D341Med (cell line): ENCODE measurements at regions not wholly inside any gene's neighbourhood (a gene's known extent, or its start where the extent isn't known, plus 50 kb on each side); places are given as distances from the start of the nearest gene placed in this dataset.
"Not testable (repeated sequence)": the region's sequence is repeated elsewhere in the genome, so short reads cannot be mapped to it uniquely, and the experiment has no call there.

Experiments used
- DNase-seq: peaks from one replicate; pipeline ENCODE4 v3.0.0; 2012; ENCODE audit warnings: low spot score

DNA sequence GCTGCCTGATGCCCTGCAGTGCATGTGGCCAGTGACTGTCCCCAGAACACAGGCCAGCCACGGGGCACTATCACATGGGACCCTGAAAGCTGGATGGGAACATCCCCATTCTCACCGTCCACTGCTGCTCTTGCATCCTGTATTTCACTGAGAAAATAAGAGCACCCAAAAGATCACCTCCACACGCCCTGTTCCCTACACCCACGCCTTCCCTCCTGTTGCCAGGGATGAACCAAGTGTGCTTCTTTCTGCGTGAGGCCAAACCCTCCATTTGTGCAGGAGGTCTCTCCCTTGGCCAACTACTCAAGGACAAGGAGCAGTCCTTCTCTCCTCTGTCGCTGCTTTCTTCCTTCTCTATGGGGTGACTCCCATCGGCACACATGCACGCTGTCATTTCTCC is 118.3 kb downstream of the LRRC37A3 start:
- not testable (repeated sequence) for DNase-seq

DNA sequence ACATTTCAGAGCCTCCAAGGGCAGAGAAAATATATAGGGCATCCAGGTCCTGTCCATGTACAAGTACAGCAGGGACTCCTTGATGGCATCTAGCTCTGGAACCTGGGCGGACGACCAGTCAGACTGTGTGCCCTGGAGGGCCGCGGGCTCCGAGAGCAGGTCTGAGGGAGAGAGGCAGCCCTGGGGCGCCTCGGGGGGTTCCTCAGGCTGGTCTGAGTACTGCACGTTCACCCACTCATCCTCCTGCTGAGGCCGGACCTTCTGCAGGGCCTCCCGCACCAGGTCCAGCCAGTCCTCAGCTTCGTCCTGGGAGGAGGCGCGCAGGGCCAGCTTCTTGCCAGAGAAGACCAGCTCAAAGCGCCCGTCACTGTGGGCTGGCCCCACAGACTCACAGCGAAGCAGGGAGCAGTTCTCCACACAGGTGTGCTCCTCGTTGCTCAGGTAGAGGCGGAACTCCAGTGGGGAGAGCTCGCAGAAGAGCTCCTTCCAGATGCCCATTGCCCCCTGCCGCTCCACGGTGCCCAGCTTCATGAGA is 118.8 kb downstream of the LRRC37A3 start:
- DNase-seq, result not testable (repeated sequence)

DNA sequence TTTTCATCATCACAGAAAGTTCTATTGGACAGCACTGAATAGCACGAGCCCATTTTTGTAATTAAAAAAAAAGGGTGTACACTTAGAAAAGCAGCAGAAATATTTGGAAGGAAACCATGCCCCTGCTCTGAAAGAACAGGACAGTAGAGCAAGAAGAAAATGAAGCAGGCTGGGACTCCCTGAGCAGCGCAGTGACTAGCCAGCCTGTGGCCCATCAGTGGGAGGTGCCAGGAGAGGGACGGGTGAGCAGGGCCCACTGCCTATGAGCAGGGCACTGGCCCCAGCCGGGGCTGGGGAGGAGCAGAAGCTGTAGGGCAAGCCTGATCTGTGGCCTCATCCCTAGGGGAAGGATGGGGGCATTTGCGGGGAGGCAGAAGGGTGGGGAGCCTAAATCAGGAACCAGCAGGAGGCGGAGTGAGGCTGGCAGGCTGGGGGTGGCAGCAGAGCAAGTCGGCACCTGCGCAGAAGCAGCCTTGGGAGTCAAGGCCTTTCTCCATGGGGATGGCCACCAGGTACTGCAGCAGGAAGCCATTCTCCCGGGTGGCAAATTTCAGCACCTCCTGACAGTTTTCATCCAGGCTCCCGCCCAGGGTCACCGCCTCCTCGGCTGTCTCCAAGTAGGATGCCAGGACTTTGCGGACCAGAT is 119.6 kb downstream of the LRRC37A3 start:
- DNase-seq, result not testable (repeated sequence)

DNA sequence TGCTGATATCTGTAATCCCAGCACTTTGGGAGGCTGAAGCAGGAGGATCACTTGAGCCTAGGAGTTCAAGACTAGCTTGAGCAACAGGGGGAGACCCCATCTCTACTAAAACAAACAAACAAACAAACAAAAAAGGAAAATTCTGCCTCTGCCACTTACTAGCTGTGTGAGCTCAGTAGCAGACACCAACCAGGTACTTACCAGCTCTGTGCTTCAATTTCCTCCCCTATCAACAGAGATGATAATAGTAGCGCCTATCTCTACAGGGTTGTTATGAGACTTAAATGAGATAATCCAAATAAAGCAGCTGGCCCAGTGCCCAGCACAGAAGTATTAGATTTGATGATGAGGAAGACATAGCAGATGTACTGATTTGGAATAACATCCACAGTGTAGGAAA is 120.3 kb downstream of the LRRC37A3 start:
- not testable (repeated sequence) for DNase-seq

DNA sequence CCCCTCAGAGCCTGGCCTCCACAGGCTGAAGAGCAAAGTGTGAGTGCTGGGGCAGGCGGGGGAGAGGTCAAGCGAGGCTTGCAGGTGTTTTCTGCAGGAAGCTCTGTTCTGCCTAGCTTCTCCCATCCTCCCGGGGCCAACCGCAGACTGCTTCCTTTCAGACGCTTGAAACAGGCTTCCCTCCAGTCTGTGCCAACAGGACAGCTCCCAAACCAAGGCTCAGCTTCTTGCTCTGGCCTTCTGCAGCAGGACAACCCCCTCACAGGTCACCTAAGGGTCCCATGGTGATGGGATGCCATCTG is 120.8 kb downstream of the LRRC37A3 start:
- not testable (repeated sequence) for DNase-seq

DNA sequence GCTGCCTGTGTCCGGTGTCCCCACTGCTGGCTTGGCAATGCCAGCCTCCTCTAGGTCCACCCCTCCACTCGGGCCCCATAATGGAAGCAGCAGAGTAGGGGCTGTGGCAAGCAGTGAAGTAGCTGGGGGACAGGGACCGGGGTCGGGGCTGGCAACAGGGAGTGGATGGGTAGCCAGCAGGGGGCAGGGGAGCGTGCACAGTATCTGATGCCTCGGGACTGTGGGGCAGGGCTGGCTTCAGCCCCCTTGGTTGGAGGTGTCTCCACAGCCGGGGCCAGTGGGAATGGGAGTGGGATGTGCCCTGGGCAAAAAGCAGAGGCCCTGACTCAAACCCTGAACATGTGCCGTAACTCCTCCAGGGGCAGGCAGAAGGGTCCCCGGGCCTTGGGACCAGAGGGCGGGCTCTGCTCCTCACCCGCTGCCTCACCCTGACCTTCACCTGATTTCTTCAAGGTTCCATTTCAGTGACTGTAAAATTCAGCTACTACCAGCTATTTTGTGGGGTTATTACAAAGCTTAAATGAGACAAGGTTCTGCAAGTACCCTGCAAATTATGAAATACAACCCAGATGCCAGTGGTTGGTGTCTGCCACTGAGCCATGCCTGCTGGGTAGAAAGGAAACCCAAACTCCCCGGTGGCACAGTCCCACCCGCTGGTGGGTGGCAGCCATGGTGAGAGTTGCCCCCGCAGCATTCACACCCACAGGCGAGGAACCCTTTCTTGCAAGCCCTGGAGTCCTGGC is 121.4 kb downstream of the LRRC37A3 start:
- DNase-seq, result peak; percentile 61

DNA sequence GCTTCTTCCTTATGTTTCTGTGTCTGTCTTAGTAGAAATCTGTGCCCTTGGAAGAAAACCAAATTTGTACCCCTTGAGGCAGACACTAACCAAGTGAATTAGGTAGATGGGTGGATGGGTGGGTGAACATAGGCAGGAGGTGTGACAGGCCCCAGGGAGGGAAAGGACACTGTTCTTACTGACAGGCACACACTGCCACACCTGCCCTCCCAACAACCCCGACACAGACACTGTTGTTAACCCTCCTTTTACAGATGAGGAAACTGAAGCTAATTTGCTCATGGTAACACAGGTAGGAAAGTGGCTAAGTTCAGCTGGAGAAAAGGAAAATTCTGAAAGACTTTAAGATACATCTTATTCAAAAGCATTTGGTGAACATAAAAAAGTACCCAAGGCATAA is 123.9 kb downstream of the LRRC37A3 start:
- not testable (repeated sequence) for DNase-seq

DNA sequence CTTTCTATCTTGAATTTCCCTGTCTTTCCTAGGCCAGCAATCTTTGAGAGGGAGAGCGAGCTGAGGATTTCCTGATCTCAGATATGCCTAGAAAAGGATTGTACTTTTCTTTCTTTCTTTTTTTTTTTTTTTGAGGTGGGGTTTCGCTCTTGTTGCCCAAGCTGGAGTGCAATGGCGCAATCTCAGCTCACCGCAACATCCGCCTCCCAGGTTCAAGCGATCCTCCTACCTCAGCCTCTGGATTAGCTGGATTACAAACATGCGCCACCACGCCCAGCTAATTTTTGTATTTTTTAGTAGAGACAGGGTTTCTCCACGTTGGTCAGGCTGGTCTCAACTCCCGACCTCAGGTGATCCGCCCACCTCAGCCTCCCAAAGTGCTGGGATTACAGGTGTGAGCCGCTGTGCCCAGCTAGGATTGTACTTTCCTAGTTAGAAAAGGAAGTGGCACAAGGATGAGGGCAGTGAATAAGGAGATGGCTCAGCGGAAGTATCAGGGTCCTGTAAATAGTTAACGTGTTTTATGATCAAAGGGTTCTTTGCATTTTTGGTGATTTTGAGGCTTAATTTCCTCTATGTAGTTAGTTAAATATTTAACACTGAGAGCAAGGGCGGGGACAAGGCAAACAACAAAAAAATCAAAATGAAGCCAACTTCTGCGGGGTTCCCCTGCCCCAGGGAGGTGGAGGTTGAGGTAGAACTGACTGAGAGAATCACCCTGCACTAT is 124.6 kb downstream of the LRRC37A3 start:
- not testable (repeated sequence) for DNase-seq

DNA sequence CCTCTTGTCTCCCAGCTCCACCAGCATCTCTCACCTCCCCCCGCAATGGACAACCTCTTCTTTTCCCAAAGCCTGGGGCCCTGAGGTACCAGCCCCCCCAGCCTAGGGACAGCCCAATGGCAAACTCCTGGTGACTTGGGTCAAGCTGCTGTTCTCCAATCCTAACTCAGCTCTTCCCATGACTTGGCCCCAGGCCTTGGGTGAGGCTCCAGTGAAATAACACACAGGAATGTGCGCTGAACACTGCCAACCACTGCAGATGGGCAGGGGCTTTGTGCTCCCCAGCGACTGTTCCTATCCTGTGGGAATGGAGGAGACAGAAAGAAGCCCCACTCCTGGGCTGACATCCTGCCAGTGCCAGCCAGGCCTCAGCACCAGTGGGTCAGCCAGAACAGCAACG is 125.2 kb downstream of the LRRC37A3 start:
- not testable (repeated sequence) for DNase-seq

DNA sequence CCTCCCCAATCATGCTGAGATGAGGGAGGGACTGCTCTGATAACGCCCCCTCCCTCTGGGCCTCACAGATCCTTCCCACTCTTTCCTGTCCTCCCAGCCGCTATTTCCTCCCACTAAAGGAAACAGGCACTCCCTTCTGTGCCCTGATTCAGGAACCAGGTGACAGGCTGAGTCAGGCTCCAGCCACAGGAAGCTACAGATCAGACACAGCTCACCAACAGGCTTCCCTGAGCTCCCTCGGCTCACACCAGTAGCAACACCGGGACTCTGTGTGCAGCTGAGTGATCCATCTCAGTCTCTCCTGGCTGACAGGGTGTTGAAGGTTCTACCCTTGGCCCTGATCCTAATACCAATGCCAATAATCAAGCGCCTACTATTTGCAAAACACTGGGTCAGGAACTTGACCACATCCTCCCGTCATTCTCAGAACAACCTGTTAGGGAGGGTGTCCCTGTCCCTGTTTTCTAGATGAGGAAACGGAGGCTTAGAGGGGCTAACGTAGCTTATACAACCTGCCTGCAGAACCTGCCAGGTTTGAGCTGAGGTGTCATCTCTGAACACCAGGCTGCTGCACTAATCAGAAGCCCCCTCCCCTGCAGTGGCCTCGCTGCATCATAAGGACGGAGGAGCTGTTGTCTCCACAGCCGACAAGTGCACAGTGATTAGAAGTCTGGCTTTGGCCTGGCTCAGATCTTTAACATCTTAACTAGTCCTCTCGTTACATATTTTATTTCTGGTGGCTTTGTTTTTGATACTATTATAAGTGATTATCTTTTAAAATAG is 126.3 kb downstream of the LRRC37A3 start:
- not testable (repeated sequence) for DNase-seq

DNA sequence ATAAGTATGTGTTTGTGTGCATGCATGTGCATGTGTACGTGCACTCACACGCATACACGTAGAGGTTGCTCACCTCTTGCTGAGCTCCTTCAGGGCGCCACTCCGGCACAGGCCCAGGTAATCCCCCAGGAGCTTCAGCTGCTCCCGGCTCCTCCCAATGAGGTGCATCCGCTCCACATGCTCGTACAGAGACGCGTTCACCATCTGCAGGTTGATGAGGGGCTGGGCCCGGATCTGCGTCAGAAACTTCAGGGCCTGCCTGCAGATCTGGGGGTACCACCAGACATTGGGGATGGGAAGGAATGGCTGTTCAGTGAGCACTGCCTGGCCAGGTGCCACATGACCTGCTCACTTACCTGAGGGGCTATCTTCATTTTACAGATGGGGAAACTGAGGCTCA is 127.0 kb downstream of the LRRC37A3 start:
- DNase-seq, result not testable (repeated sequence)

DNA sequence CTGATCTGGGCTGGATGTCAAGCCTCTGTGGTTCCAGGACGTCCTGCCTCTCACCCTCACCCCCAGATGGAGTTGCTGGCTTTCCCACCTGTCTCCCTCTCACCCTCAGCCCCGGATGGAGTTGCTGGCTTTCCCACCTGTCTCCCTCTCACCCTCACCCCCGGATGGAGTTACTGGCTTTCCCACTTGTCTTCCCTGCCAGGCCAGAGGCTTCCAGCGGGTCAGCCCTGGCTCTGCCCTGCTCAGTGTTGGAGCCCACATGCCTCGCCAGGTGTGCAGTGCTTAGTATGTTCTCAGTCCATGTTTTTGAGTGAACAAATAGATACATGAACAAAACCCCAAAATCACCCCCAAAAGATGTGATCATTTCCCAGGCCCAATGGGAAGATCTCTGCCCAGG is 127.6 kb downstream of the LRRC37A3 start:
- not testable (repeated sequence) for DNase-seq

DNA sequence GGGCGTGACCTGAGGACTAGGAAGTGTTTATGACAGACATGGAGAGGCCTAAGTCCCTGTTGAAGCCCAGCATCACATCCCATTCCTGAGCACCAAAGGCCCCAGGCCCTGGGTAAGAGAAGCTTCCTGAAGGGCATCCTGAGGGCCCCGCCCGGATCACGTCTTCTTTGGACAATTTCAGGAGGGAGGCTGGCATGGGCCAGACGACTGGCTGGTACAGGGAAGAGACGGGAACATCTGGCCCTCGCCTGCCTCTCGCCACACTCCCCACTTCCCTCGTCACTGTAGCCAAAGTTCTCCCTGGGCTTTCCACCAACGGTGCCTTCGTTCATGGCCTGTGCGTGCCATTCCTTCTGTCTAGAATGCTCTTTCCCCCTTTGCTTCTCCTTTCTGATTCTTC is 128.1 kb downstream of the LRRC37A3 start:
- DNase-seq, result not testable (repeated sequence)

DNA sequence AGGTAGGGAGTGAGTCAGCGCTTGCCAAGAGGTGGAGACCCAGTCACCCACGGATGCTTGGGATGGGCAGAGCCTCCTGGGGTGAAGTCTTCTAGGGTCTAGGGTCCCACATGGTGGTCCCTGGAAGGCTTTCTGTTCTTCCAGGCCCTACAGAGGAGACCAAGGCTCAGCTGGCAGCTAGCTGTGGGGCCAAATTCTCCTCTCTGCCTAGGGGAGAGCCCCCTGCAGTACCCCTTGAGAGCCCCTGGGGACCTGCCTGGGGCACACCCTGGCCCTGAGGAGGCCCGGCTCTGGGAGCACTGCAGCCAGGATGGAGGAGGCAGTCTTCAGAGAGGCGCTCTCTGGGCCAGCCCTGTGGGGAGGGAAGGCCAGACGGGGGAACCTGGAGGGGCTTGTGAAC is 128.6 kb upstream of the SMURF2 start:
- not testable (repeated sequence) for DNase-seq

DNA sequence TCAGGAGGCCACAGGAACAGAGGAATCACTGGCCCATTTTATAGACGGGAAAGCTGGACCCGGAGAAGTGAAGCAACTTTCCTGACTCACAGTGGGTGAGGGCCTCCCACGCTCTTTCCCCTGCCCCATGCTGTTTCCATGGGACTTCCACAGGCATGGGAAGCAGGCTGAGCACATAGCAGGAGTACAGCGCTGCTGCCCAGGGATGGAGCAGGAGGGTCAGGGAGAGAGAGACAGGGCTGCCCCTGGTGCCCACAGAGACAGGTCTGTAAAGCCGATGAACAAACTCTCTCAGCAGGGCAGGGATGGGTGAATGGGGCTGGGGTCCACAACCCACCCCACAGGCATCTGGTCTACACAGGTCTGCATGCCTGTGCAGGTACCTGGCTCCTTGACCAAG is 128.1 kb upstream of the SMURF2 start:
- DNase-seq, result not testable (repeated sequence)

DNA sequence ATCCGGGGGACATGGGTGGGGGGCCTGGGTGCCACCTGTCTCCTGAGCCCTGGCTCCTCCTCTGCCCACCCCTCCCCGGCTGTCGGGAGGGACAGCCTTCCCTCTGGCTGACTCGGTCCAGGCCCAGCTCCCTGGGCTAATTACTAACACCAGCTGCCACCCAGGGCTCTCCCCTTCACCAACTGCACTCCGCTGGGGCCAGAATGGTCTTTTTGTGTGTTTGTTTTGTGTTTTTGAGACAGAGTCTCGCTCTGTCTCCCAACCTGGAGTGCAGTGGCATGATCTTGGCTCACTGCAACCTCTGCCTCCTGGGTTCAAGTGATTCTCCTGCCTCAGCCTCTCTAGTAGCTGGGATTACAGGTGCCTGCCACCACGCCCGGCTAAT is 126.9 kb upstream of the SMURF2 start:
- DNase-seq, result not testable (repeated sequence)

DNA sequence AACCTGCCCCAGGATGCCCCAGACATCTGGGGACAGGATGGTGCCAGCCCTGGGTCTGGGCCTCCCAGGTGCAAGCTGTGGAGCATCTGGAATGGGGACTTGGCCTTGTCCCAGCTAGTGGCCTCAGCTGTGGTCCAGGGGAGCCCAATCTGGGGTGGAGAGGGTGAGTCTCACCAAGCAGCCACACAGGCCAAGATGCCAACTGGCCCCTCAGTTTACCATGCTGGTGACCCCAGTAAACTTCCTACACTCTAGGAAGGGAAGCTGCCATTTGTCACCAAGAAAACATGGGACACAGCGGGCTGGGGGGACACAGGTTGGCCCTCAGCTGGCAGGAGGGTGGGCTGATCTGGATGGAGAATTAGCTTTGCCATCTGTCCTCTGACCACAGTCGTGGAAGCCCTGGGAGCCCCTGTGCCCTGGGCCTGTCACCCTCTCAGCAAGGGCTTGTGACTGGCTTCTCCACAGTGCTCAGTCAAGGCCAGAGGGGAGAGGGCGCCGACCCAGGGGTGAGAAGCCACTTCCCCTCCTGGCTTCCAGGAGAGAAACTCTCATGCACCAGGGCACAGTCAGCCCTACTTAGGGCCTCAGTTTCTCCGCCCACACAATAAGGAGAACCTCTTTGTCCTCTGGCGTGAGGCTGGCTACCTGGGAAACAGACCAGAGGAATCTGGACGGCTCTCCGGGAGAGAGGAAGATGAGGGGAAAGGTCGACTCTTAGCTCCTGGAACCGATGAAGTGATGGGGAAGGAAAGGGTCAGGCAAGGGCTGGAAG is 126.4 kb upstream of the SMURF2 start:
- no peak for DNase-seq

DNA sequence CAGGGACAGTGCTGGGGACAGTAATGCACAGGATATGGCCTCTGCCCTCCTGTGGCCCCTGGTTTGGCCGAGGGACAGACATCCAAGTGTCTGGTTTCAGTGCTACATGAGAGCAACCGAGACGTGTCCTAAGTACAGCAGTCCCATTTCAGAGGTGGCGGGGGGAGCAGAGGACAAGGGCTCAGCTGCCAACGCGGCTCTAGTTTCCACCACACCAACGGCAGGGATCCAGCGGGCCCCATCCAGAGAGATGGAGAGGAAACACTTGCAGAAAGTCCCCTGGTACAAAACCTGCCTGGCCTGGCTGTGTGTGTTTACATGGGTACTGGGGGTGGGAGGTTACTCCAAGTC is 125.8 kb upstream of the SMURF2 start:
- DNase-seq, result peak; percentile 24

DNA sequence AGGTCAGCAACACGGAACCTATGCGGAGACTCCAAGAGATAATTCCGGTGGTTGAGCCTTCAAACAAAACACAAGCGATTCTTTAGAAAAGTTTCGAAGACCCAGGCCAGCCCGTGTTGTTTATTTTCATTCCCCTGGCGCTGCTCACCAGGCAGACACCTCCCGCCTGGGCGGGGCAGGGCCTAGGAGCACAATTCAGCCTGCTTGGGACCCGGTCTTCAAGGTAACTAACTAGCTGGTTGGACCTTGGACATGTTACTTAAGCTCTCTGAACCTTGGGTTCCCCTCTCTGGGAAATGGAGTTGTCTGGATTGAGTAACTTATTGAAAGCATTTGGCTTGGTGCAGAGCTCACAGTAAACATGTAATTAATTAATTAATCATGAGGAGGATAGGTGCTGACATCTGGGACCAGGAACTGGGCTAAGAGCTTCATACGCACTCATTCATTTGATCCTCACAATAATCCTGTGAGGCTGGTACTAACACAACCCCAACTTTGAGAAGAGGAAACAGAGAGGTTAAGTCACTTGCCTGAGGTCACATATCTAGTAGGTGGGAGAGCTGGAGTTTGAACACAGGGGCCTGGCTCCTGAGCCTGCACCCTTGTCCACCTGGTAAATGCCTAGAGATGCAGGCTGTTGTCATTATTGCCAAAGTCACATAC is 125.3 kb upstream of the SMURF2 start:
- peak; percentile 27 for DNase-seq

DNA sequence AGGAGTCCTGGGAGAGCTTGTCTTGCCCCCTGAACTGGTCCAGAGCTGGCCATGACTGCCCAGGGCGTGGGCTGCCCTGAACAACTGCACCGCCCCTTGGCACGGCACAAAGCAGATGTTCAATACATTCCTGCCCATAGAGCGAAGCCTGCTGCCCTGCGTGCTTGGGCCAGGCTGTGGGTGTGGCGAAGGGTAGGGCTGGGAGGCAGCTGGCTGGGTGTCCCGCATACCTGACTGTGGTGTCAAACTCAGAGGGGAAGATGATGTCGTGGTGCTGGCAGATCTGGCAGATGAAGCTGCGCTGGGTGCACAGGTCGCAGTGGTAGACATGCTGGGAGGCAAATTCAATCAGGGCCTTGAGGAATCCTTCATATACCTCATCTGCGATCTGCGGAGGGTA is 124.2 kb upstream of the SMURF2 start:
- DNase-seq, result peak; percentile 24

DNA sequence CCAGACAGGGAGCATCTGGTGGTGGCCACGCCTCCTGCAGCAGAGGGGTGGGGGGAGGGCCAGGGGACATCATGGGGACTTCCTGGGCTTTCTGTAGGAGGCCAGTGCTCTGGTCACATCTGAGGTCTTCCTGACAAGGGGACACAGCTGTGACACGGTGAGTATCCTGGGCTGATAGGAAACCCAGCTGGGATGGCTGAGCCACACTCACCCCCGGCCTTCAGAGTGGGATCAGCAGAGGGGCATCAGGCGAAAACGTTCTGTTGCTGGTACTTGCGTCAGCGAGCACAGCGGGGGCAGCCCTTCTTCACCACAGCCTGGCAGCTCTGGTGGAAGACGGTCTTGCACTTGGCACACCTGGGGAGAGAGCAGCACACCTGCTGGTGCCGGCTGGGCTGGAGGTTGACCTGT is 122.9 kb upstream of the SMURF2 start:
- no peak for DNase-seq
